NCI-H2171 (cell line): ENCODE measurements at regions not wholly inside any gene's neighbourhood (a gene's known extent, or its start where the extent isn't known, plus 50 kb on each side); places are given as distances from the start of the nearest gene placed in this dataset.

Source experiments
- DNase-seq: peaks from one replicate; lab custom pipeline; 2025; lab: John Stamatoyannopoulos, UW

DNA sequence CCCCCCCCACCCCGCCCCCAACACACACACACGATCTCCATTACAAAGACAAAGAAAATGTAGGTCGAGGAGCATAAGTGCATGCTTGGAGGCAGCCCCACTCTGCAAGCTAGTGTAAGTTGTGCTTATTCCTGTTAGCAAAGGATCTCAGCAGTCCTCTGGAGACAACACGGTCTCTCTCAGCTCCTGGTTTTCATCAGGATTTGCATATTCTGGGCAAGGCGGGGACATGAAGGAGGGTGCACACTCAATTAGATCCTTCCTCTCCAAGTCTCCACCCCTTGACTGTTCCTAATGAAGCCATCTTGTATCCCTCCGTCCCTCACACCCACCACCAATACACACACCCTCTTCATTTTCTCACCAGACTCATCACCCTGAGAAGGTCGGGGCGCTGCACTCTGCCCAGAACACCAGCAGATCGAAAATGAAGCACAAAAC lies 63.8 kb downstream of the MRPL46 start:
- no peak for DNase-seq

DNA sequence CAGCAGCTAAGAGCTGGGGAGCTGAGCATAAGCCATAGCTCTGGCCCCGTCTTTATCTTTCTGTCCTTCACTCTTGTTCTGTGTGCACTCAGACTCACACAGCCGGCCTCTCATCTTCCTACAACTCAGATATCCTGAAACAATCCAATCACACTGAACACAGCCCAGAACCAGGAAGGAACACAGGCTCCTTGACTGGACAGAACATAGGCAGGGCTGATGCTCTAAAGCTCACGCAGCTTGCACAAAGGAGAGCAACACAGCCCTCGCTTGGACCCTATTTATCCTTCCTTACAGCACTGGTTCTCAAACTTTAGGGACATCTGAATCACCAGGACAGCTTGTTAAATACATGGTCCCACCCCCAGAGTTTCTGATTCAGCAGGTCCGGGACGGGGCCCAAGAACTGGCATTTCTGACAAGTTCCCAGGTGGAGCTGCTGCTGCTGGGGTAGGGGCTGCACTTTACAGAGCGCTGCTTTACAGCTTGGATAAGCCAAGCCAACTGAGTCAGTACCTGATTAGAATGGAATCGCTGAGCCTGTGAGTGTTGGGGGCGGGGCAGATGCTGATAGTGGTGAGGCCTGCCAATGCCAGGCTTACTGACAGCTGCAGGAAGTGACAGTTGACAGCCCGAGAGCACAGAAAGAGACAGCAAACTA lies 65.1 kb downstream of the MRPL46 start:
- DNase-seq = no peak

DNA sequence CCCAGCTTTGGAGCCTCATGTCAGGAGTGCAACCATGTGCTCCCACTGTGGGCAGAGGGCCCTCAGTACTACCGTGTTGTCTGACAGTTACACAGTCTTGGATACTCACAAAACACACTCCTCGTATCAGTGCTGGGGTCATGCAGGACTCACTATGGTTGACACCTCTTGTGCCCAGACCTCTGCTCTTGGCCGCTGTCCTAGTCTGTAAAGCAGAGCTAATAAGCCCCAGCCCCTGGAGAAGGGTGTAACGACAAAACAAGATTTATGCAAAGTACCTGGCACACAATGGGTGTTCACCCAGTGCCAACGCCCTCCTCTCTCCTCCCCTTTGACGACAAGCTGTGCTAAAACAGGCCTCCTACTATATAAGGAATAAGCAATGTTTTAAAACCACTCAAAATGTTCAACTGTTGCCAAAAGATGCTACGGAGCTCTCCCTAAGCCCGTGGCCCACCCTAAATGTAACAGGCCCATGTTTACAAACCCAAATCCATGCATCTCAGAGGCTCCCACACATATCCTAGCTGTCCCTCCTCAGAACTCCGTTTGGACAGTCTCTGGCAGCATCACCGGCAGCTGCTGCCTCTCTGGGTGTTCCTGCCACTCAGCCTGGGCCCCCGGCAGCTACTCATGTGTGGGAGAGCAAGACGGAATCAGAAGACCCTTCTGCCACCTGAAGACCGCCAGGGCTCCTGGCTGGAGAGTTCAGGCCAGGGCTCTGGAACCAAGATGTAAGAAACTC lies 65.8 kb downstream of the MRPL46 start:
- no peak for DNase-seq

DNA sequence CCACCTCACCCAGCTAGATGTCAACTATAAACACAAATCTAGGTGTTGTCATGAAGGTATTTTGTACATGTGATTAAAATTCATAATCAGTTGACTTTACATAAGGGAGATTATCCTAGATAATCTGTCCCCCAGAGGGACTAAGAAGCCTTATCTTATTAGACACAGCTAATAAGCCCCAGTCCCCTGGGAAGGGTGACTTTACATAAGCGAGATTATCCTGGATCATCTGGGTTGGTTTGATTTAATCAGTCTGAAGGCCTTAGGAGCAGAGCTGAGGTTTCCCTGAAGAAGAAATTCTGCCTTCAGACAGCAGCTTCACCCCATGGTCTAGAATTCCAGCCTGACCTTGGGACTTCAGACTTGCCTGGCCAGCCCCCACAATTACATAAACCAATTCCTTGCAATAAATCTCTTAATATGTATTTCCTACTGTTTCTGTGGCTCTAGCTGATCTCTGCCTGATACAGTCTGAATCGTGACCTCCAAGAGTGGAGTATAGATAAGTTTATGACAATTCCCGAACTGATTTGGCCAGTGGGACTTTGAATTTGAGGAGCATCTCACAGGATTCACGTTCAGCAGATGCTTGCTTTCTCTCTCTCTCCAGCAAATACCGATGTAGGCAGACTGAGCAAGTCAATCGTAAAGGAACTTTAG lies 66.5 kb downstream of the MRPL46 start:
- DNase-seq = no peak

DNA sequence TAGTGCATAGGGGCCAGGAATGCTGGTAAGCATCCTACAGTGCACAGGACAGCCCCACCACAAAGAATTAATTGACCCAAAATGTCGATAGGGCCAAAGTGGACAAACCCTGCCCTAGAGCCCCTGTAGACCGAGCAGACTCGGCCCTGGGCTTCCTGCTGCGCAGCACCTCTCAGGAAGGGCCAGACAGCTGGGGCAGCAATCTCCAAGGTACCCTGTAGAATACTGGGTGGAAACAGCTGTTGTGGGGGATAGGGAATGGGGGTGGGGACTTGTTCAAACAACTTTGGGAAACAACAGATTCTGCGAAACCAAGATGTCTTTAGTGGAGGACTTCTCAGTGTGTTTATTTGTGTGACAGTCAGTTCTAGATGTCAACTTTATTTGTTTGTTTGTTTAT lies 67.1 kb downstream of the MRPL46 start:
- DNase-seq = no peak

DNA sequence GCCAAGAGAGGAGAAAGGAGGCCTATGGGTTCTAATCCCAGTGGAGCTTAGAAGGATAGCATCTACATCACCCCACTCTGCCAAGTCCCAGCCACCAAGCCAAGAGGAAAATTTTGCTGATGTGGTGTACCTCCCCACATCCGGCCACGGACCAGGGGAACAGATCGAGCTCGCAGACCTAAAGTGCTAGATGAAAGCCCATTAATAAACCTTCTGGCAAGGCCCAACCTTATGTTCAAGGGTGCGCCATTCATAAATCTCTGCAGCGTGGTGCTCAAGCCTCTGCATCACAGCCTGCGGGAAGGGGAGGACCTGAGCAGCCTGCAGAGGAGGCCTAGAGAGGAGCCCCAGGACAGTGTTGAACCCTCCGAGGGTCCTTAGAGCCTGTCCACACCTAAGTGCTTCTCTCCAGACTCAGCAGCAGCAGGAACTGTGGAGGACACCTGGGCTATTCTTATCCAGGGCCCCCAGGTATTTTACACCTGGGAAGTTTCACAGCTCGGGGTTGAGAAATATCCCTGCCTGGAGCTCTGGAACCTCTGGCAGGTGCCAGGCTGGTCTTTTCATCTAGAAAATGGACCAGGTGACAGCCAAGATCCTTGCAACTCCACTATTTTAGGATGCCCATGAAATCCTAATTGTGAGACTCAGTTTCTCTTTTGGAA lies 68.0 kb downstream of the MRPL46 start:
- no peak for DNase-seq

DNA sequence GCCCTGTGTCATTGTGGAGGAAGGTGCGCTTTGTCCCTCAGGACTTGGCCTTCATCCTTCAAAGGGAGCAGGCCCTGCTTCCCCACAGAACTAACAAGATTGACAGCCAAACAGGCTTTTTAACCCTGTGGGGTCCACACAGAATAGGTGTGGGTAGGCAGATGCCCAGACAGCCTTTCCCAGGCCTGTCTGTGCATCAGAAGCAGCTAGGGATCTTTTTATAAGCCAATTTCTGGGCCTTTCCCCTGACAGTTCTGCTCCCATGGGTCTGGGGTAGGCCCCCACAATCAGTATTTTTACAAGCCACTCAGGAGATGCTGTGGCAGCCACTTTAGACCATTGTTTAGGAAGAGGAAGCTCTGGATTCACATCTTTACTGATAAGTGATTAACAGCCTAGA lies 69.2 kb downstream of the MRPL46 start:
- no peak for DNase-seq

DNA sequence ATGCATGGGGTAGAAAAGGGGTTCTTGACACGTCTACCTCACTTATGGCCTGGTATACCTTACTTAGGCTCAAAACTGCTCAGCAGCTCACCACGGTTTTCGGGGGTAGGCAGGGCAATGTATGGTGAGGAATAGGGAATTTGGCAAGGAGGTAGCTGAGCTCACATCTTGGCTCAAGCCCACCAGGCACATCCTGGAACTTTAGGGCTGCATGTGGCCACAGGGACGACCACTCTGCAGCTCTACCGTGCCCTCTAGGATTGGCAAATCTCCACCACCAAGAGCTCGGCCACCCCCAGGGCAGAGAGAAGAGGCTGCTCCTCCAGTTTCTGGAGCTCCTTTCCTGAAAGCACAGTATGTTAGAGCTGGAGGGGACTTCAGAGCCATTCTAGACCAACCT lies 69.7 kb downstream of the MRPL46 start:
- no peak for DNase-seq

DNA sequence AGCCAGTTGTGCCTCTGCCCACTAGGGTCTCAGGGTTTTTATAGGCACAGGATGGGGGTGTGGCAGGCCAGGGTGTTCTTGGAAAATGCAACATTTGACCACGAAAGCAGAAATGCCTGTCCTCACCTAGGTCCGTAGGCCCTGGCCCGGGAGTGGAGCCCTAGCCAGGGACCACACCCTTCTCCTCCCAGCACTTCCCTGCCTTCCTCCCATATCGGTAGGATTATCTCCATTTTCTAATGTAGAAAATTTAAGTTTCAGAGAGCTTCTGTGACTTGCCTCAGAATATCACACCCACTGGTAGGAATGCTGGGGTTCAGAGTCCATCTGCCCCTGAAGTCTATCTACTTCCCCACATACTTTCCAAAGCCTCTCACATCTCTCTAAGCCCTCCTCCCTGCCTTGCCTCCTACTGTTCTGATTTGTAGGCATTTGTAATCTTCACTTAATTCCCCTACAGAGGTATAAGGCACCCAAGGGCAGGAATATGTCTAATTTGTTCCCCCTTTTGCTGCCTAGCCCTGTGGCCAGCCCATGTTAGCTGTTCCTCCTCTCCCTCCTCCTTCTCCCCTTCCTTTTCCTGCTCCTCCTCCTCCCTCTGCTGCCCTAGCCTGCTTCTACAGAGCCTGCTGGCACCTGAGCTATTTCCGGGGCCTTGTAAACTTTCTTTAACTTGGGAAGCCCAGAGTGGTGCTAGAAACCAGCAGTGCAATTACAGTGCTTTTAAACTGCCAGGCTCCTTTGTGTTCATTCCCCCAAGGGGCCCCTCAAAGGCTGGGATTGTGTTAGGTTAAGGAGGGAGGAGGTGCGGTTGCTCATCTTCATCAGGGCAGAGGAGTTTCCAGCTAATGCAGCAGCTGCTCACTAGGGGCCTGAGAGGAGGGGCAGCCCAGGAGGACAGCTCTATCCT lies 71.1 kb downstream of the MRPL46 start:
- no peak for DNase-seq

DNA sequence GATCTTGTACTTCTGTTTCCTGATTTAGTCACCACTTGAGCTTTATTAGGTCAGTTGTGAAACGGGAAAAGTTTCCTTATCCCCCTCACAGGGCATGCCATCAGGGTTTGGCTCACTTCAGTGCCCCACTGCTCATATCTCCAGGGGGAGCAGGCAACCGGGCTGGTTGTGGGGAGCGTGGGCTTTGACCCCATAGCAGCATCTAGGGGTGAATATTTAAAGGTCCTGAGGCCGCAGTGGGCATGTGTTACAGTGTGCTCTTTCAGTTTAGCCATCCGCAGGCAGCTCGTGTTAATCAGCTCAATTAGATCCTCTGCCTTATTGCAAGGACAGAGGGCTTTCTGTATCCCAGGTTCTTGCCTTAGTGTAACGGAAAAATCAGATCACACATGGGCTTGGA lies 71.9 kb downstream of the MRPL46 start:
- DNase-seq = no peak

DNA sequence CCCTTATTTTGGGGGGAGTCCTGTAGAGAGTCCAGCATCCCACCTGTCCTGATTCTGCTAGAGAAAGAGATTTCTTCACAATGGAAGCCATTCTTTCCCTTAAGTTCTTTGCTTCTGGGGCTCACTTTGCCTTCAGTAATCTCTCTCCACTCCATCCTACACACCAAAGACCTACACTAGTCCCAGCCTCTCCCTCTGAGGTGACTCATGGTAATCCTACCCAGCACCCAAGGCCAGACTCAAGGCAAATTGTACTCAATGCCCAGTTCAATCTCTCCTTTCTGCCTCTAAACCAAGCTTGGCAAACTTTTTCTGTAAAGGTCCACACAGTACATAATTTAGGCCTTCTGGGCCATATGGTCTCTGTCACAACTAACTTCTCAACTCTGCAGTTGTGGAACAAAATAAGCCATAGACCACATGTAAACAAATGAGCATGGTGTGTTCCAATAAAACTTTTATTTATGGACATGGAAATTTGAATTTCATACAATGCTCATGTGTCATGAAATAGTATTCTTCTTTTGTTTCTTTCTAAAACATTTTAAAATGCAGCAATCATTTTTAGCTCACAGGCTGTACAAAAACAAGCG lies 72.5 kb downstream of the MRPL46 start:
- no peak for DNase-seq

DNA sequence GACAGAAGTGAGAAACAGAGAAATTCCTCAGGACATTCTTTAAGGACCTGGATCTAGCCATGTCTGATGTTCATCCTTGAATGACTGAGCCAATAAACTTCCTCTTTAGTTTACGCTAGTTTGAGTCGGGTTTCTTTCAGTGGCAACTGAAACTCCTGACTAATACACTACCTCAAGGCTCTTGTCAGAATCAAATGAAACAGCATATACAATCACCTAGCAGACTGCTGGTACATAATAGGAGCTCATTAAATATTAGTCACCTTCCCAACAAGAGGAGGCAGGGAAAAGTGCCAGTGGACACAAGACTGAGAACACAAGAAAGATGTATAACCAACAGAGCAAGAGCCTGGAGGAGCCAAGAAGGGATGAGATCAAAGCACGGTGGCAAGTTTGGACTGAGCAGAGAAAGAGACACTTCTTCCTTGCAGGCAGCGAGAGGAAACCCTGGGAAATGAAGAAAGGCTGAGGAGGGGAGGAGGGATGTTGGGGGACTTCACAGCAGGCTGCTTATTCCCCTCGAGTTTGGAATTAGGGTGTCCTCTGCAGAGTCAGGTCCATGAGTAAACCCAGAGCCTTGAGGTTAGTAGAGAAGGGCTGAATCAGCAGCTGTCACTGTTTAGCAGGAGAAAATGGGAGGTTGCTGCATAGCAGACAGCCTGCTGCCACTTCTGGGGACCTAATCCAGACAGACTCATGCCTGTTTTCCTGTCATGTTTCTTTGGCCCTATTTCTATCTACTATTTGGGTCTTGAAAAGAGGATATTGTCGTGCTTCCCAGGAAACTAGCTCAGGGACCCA lies 73.3 kb downstream of the MRPL46 start:
- no peak for DNase-seq

DNA sequence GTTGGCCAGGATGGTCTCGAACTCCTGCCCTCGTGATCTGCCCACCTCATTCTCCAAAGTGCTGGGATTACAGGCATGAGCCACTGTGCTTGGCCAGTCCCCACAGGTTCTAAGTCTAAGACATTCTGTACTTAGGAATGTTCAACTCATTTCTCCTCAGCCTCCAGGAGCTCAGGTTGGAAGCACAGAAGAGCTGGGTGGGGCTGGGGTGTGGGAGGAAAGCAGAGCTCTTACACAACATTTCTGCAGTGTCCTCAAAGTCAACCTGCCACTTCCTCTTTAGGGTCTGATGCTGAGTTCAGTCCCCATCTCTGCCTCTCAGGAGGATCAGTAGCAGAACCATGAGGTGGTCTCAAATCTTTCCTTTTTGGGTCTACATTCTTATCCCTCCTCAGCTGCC lies 75.5 kb downstream of the MRPL46 start:
- DNase-seq = no peak

DNA sequence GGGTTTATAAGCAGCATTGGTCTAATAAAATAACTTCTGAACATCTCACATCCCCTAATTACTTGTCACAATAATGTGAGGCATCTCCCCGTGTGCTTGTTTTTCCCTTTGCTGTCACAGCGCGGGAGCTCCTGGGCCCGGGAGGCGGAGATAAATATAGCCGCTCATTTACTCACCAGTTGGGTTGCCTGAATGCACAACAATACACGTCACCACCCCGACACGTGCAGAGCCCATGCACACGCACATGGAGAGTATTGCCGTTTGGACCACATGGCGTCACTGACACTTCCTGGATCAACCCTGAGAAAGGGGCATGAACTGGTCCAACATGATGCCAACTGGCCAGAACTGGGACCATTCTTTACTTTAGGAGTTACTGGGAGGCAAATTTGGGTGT lies 76.2 kb downstream of the MRPL46 start:
- DNase-seq = no peak

DNA sequence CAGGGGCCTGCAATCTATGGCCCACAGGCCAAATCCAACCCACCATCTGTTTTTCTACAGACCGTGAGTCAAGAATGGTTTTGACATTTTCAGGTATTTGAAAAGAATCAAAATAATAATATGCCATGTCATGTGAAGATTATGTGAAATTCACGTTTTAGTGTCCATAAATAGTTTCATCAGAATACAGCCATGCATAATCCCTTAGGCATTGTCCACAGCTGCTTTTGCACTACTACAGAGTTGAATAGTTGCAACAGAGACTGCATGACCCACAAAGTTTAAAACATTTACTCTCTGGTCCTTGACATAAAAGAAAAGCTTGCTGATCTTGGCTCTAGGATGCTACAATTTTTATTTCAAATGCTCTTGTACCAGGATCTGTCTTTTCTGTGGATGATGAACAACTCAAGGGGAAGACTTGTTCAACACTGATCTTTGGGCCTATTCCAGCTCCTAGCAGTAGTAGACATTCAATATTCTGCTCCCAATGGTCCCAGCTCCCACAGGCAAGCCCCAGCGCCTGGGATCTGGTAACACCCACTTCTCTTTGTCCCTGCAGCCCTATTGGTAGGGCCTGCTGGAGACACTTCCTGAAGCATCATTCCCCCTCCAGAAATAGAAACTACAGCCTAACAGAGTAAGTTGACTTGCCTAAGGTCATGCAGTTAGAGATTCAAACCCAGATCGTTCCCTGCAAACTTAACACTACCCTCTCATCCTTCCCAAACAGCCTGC lies 76.9 kb downstream of the MRPL46 start:
- no peak for DNase-seq

DNA sequence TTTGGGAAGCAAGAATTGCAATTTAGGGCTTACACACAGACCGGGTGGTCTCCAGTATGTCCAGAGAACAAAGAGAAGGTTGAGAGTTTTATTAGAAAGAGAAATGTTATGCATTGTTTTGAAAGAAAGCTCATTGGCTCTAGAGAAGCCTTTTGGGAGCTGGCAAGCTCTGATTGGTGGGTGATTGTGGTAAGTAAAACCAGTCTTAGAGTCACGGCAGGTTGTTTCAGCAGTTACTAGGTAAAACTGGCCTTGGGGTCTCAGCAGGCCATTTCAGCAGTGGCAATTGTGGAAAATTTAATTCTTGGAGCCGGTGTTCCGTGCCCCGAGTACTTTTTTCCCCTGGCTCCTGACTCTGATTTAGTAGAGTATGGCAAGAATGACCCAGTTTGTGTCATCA lies 78.1 kb downstream of the MRPL46 start:
- no peak for DNase-seq

DNA sequence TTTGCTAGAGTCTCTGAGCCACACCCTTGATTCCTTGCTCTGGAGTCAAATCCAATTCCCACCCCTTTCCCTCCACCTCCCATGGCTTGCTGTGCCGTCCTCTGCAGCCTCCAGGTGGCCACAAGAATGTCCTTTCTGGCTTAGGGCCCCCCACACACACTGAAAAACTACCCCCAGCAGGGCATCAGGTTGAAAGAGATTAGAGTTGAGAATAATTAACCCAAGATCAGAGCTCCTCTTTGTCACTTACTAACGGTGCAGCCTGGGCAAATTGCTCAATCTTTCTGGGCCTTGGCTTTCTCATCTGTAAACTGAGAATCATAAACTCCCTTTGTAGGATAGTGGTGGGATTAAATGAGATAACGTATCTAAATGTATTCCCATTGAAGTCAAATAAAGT lies 78.5 kb downstream of the MRPL46 start:
- no peak for DNase-seq

DNA sequence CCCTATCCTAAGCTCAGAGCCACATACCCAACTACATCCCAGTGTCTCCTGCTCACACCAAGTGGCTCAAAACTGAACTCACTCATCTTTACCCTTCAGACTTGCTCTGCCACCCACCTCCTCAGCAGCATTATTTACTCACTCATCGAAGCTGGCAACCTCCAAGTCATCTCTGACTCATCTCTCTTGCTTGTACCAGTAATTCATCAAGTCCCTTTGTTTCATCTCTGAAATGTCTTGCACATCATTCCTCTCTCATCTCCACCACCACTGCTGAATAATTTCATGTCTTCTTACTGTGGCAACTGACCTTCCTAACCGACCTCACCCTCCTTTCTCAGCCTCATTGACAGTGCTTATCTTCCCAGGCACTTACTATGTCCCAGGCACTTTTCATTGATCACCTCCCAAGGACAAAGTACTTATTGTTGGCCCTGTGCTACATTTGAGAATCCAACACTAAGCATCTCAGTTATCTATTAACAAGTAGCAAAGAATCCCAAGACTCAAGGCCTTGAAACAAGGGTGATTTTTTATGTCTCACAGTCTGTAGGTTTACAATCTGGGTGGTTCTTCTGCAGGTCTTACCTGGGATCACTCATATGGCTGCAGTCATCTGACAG lies 82.0 kb downstream of the MRPL46 start:
- no peak for DNase-seq

DNA sequence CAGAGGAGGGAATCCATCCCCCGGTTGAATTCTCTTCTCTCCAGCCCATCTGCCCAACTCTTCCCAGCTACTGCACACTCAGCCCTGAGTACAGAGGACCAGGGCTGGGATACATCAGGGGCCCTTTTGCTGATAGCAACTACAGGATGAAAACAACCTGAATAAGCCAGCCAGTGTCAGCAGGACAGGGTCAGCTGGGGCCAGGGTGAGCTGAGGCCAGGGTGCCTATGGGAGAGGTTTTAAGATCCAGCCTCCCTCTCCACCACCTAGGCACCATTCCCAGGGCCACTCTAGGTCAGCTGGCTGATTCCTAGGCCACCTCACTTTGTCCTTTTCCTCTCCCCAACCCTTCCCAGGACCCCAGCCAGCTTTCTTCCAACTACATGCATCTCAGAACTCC lies 83.8 kb downstream of the MRPL46 start:
- no peak for DNase-seq
